ACC112 (cell line): ENCODE measurements at regions not wholly inside any gene's neighbourhood (a gene's known extent, or its start where the extent isn't known, plus 50 kb on each side); places are given as distances from the start of the nearest gene placed in this dataset.

Experiments used
- H2AFZ ChIP-seq: fragments of 200-600 bp; sonication (generic); one replicate; pipeline ENCODE4 v1.6.0; 2017; ENCODE audit warnings: antibody characterized with exemption, low read length; ENCODE audit not compliant: unreplicated experiment
- H3K27ac ChIP-seq: fragments of 200-600 bp; sonication (generic); 2 replicates; pipeline ENCODE4 v1.5.1; 2014; ENCODE audit warnings: low read depth, mild to moderate bottlenecking, antibody characterized with exemption, low read length, moderate library complexity
- H3K27me3 ChIP-seq: fragments of 200-600 bp; sonication (generic); 2 replicates; pipeline ENCODE4 v1.6.1; 2014; ENCODE audit warnings: mild to moderate bottlenecking, antibody characterized with exemption, low read length, moderate library complexity, mixed read lengths; ENCODE audit not compliant: insufficient read depth
- H3K36me3 ChIP-seq: fragments of 200-600 bp; sonication (generic); 2 replicates; pipeline ENCODE4 v1.6.1; 2016; ENCODE audit warnings: mild to moderate bottlenecking, antibody characterized with exemption, low read length, moderate library complexity, mixed read lengths; ENCODE audit not compliant: insufficient read depth
- H3K4me1 ChIP-seq: fragments of 200-600 bp; sonication (generic); one replicate; pipeline ENCODE4 v1.6.1; 2016; ENCODE audit warnings: low read length, mixed read lengths; ENCODE audit not compliant: insufficient read depth, unreplicated experiment, control insufficient read depth
- H3K4me3 ChIP-seq: fragments of 200-600 bp; sonication (generic); 2 replicates; pipeline ENCODE4 v1.5.1; 2014; ENCODE audit warnings: mild to moderate bottlenecking, low read depth, low read length
- H3K79me2 ChIP-seq: fragments of 200-600 bp; sonication (generic); one replicate; pipeline ENCODE4 v1.6.0; 2016; ENCODE audit warnings: low read length; ENCODE audit not compliant: control insufficient read depth, unreplicated experiment, insufficient read depth

DNA sequence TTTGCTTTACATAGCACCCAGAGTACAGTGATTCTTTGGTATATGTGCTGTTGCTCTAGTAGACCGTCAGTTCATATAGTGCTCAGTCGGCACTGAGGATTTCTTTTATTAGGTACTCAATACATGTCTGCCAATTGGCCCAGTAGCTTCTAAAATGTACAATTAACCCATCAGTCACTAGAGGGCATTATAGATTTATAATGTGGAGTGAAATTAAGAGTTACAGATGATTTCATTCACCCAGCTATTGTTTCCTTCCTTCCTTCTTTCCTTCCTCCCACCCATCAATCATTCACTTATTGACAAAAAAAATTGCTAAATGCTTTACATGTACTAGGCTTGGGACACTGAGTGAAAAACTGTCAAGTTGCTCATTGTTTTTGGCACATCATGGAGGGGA, 263.6 kb upstream of the USP24 start:
- H3K27me3 ChIP-seq, result no peaks in the 10 kb centered on the region
- H3K79me2 ChIP-seq, result no peaks in the 10 kb centered on the region
- peaks cover 11% of the 10 kb centered on the region for H3K4me1 ChIP-seq
- H3K27ac ChIP-seq, result no peak overlapping the region
- H3K36me3 ChIP-seq, result no peaks in the 10 kb centered on the region
- no peak overlapping the region for H2AFZ ChIP-seq
- H3K4me3 ChIP-seq, result no peak overlapping the region

DNA sequence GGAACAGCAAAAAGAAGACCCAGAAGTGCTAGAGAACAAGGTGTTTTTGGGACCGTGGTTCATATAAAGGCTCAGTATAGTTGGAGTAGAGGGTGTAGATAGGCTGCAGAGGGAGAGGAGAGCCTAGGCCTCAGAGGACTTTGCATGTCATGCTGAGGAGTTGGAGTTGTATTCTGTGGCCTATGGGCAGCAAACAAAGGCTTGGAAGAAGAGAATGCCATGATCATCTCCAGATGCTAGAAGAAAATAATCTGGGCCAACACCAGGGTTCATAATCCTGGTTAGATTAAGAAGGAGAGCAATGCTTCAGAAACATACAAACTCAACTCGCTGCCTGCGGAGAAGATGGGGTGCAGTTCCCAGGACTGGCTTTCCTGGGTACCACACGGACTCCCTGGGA, 262.8 kb upstream of the USP24 start:
- H3K4me3 ChIP-seq, result no peak overlapping the region

GRCh38 chr1:55476445-55477015, 261.4 kb upstream of the USP24 start:
- no peak overlapping the region for H3K4me3 ChIP-seq
- peaks cover 25% of the 10 kb centered on the region for H3K4me1 ChIP-seq
- no peak overlapping the region for H2AFZ ChIP-seq
- H3K27ac ChIP-seq, result no peak overlapping the region
- H3K27me3 ChIP-seq, result no peaks in the 10 kb centered on the region
- no peaks in the 10 kb centered on the region for H3K36me3 ChIP-seq
- no peaks in the 10 kb centered on the region for H3K79me2 ChIP-seq

More for the DNA sequence above, 262.8 kb upstream of the USP24 start:
- Histone ChIP-seq H3K27ac (no peak overlapping the region), H3K4me1 (peaks cover 19% of the 10 kb centered on the region), H3K79me2 (no peaks in the 10 kb centered on the region), H2AFZ (no peak overlapping the region), H3K36me3 (no peaks in the 10 kb centered on the region), H3K27me3 (no peaks in the 10 kb centered on the region)

- Histone ChIP-seq H3K36me3 (no peaks in the 10 kb centered on the region), H3K27me3 (no peaks in the 10 kb centered on the region), H3K27ac (peak overlapping the region; percentile 46), H3K4me3 (peak overlapping the region; percentile 1; the same call in 1 of the 2 replicates), H3K4me1 (peaks cover 25% of the 10 kb centered on the region), H3K79me2 (no peaks in the 10 kb centered on the region), H2AFZ (no peak overlapping the region)
Measured at GRCh38 chr1:55474168-55474786, 259.1 kb upstream of the USP24 start.

GRCh38 chr1:55473661-55474060, 258.5 kb upstream of the USP24 start:
- H3K4me1 ChIP-seq, result peaks cover 25% of the 10 kb centered on the region
- no peaks in the 10 kb centered on the region for H3K79me2 ChIP-seq
- H3K27me3 ChIP-seq, result no peaks in the 10 kb centered on the region
- H2AFZ ChIP-seq, result no peak overlapping the region
- 0 out of 2 replicates have a peak overlapping the region, but pooled peaks have one; percentile 46 for H3K27ac ChIP-seq
- H3K4me3 ChIP-seq, result no peak overlapping the region
- no peaks in the 10 kb centered on the region for H3K36me3 ChIP-seq

GRCh38 chr1:55472784-55473183, 257.6 kb upstream of the USP24 start:
- Histone ChIP-seq H3K36me3 (no peaks in the 10 kb centered on the region), H3K27ac (no peak overlapping the region), H3K4me1 (peaks cover 25% of the 10 kb centered on the region), H2AFZ (no peak overlapping the region), H3K4me3 (no peak overlapping the region), H3K27me3 (no peaks in the 10 kb centered on the region), H3K79me2 (no peaks in the 10 kb centered on the region)

GRCh38 chr1:55472115-55472514, 257.0 kb upstream of the USP24 start:
- no peak overlapping the region for H3K4me3 ChIP-seq
- H3K79me2 ChIP-seq, result no peaks in the 10 kb centered on the region
- no peaks in the 10 kb centered on the region for H3K36me3 ChIP-seq
- no peak overlapping the region for H3K27ac ChIP-seq
- no peaks in the 10 kb centered on the region for H3K27me3 ChIP-seq
- no peak overlapping the region for H2AFZ ChIP-seq
- peaks cover 25% of the 10 kb centered on the region for H3K4me1 ChIP-seq

- no peak overlapping the region for H3K4me3 ChIP-seq
- no peaks in the 10 kb centered on the region for H3K36me3 ChIP-seq
- no peaks in the 10 kb centered on the region for H3K79me2 ChIP-seq
- H2AFZ ChIP-seq, result no peak overlapping the region
- peaks cover 10% of the 10 kb centered on the region for H3K4me1 ChIP-seq
- H3K27ac ChIP-seq, result no peak overlapping the region
- H3K27me3 ChIP-seq, result no peaks in the 10 kb centered on the region
Measured at GRCh38 chr1:55468142-55468795, 253.1 kb upstream of the USP24 start.

DNA sequence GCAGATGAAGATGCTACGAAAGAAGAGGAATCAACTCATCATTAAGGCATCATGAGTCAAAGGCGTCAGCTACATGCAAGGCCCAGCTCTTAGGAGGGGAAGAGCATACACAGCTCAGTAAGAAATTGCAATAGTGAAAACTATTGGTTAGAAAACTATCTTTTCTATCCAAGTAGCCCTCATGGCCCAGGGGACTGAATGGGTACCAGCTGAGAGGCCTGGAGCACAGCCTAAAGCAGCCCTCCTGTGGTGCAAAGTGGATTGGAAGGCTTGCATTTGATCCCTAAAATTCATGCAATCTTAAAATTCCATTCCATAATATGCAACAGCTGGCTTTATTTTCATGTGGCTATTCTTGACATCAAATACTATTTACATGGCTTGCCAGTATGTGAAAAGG, 251.8 kb upstream of the USP24 start:
- H3K4me1 ChIP-seq, result no peaks in the 10 kb centered on the region
- H3K27ac ChIP-seq, result no peak overlapping the region
- no peaks in the 10 kb centered on the region for H3K79me2 ChIP-seq
- no peak overlapping the region for H2AFZ ChIP-seq
- no peaks in the 10 kb centered on the region for H3K27me3 ChIP-seq
- no peak overlapping the region for H3K4me3 ChIP-seq
- no peaks in the 10 kb centered on the region for H3K36me3 ChIP-seq

DNA sequence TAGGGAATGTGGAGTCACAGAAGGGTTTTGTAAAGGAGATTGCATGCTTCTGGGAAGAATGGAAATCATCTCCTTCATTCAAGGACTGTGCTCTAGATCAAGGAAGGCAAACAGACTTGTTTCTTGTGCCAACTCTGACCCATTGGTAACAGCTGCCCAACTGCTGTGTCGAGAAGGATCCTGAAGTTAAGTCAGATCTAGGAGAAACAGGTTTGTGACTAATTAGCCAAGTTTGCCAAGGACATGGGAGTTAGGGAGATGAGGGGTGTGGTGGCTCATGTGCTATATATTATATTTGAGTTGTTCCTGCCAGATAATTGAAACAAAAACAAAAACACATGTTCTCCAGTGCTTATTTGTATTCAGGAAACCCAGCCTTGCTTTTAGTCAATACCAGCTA, 251.2 kb upstream of the USP24 start:
- no peak overlapping the region for H3K27ac ChIP-seq
- no peaks in the 10 kb centered on the region for H3K27me3 ChIP-seq
- peak overlapping the region; percentile 18 for H2AFZ ChIP-seq
- H3K79me2 ChIP-seq, result no peaks in the 10 kb centered on the region
- H3K4me1 ChIP-seq, result no peaks in the 10 kb centered on the region
- no peak overlapping the region for H3K4me3 ChIP-seq
- no peaks in the 10 kb centered on the region for H3K36me3 ChIP-seq

DNA sequence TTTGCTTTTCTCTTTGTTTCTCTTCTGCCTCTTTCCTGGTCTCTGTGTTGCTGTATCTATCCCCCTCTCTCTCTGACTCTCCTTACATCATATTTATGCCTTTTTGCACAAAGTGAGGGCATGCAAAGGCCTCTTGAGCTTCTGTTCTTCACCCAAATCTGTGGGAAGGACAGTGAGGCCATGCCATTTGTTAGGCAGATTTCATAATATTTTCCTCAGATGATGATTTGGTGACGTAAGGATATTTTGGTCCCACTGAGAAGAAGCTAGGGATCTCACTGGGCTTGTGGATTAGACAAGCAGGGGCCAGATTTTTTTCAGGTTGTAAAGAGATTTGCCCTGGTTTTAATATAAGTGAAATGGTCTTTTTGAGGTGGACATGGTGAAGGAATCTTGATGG, 249.4 kb upstream of the USP24 start:
- no peaks in the 10 kb centered on the region for H3K4me1 ChIP-seq
- no peak overlapping the region for H2AFZ ChIP-seq
- H3K27me3 ChIP-seq, result no peaks in the 10 kb centered on the region
- no peaks in the 10 kb centered on the region for H3K36me3 ChIP-seq
- no peak overlapping the region for H3K27ac ChIP-seq
- H3K79me2 ChIP-seq, result no peaks in the 10 kb centered on the region
- no peak overlapping the region for H3K4me3 ChIP-seq
